Uterus (tissue), 2 donors: ENCODE measurements at regions not wholly inside any gene's neighbourhood (a gene's known extent, or its start where the extent isn't known, plus 50 kb on each side); places are given as distances from the start of the nearest gene placed in this dataset.

Source experiments
- POLR2A ChIP-seq, 2 donors: fragments of 450-650 bp; IDR thresholded peaks; one replicate each; pipeline ENCODE4 v1.6.1; 2016; ENCODE audit warnings: antibody characterized with exemption in 2 of 2, mild to moderate bottlenecking in 1 of 2, moderate library complexity in 1 of 2
- TF ChIP-seq, protein P1 (sequence below), 4 experiments: fragments of 200-600 bp in 2 of 4; fragments of 450-650 bp in 2 of 4; sonication (generic) in 2 of 4; IDR thresholded peaks; one replicate each; pipeline ENCODE4 v1.5.1; 2016 to 2019; ENCODE audit warnings: antibody characterized with exemption in 4 of 4, mild to moderate bottlenecking in 2 of 4, moderate library complexity in 1 of 4

DNA sequence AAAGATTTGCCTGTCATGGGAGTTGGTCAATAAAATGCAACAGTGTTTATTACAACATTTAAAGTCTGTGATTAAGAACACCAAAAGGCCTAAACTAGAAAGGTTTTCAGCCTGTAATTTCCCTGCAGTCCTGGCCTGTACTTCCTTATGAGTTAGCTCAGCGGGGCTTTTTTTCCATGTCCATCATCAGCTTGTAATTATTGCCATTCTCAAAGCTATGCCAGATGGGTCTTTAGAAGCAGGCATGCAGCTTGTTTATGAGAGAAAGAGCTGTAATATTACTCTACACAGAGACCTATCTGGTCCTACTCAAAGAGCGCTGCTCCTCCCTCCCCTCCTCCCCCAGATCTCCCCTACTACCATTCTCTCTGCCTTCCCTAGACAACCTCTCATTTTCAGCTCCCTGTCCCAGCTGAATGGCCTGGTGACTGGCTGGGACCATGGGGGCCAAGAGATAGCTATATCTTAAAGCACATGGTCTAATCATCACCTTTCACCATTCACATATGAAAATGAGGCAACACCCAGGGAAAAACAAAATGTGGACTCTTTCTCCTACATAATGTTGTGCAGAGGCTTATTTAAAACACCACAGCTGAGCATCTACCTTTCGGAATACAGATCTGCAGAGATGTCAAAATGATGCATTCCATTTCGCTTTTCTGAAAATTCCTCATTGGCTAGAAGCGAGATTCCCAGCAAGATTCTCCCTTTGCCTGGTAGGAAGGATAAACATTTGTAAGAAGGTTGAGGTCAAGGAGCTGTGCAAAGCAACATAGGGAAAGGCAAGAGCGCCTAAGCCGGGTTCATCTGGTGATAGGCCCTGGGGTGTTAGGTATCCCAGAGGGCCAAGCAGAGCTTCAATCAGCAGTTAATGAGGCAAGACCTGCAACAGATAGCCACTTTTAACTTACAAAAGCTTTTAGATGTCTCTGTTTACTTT, 209.7 kb upstream of the CDKN3 start:
- TF ChIP-seq, protein P1, sequence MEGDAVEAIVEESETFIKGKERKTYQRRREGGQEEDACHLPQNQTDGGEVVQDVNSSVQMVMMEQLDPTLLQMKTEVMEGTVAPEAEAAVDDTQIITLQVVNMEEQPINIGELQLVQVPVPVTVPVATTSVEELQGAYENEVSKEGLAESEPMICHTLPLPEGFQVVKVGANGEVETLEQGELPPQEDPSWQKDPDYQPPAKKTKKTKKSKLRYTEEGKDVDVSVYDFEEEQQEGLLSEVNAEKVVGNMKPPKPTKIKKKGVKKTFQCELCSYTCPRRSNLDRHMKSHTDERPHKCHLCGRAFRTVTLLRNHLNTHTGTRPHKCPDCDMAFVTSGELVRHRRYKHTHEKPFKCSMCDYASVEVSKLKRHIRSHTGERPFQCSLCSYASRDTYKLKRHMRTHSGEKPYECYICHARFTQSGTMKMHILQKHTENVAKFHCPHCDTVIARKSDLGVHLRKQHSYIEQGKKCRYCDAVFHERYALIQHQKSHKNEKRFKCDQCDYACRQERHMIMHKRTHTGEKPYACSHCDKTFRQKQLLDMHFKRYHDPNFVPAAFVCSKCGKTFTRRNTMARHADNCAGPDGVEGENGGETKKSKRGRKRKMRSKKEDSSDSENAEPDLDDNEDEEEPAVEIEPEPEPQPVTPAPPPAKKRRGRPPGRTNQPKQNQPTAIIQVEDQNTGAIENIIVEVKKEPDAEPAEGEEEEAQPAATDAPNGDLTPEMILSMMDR (IDR thresholded peaks at IDR 0.05) = no peak
- TF ChIP-seq POLR2A (IDR thresholded peaks at IDR 0.05) = no peak
